Frontal cortex (tissue), 4 donors: ENCODE measurements at regions not wholly inside any gene's neighbourhood (a gene's known extent, or its start where the extent isn't known, plus 50 kb on each side); places are given as distances from the start of the nearest gene placed in this dataset.

Experiments used
- DNase-seq, 2 donors: peaks; one replicate each; pipeline ENCODE4 v3.0.0; 2012; ENCODE audit warnings: low spot score in 2 of 2
- FAIRE-seq: peaks from 2 replicates; lab custom pipeline; 2012; peaks lifted over from hg19 to GRCh38; lab: Jason Lieb, UNC
- small RNA-seq: library from RNA; depleted of rRNA; stranded (forward); fragments of <200 nt; gene quantifications from one replicate; pipeline ENCODE3, GENCODE V24; 2014
- donor health status: control.
- donor health status: control.
- donor health status: control.

DNA sequence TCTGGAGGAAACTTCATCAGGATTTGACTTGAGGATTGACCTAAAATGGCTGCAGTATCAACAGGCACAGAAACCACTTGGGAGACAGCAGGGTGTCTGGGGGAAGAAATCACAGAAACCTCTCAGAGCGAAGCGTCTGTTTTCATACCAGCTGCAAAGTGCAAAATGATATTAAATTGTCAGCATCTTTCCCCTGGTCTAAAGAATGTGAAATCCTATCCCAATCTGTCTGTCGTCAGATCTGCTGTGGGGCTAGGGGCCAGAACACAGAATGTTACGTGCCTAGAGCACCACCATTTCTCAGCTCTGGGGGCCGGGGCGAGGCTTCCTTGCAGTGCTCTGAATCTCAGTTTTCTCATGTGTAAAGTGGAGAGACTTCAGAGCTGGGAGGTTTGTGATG, 54.1 kb upstream of the MYCN start:
- no peak for FAIRE-seq
- no peak for DNase-seq

DNA sequence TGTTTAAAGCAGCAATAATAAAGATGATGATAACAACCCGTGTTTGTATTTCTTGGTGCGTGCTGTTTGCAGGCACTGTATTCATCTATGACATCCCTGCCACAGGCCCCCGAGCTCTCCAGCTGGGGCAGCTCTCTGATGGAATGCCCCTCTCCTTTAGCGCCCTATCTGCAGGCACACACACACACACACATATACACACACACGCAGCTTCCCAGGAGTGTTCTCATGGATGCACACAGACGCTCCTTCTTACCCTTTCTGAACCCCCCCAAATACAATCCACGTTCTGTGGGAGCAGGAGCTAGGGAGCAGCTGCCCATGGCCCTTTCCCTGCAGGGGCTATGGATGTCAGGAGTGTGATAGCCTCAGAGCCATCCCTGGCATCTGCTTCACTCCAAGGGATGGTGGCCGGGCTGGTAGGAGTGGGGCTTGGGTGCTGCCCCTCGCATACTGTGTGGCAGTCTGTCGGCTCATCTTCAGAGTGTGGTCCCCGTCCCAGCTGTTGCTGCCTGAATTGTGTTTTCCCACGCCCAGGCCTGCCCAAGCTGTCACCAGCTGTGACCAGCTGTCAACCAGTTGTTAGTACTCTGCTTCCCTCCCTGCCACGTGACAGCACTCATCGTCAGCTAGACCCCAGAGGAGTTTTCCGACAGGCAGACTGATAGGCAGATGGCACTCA, 50.8 kb upstream of the MYCN start:
- no peak for FAIRE-seq
- DNase-seq, result no peak

DNA sequence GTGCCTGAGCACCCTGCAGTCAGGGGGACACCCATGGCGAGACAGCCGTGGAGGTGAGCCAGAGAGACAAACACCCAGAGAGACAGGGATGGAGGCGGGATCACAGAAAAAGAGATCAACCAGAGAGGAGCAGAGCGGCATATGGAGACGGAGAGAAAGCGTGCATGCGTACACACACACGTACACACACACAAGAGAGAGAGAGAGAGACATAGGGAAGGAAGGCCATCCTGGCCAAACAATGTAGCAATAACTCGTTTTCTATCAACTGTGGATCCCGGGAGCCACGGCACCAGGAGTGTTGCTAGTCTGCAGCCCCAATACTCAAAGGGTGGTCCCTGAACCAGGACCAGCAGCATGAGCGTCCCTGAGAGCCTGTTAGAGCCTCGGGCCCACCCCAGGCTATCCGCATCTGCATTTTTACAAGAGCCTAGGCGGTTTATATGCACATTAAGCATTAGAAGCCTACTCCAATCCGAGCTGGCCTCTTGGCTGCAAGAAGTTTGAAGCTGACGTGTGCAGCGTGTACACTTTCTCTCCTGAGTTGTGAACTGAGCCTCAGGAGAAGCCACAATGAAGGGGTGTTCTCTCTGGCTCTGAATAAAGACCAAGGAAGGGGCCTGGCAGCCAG, 50.1 kb upstream of the MYCN start:
- FAIRE-seq (no peak), DNase-seq (no peak)

Small RNA genes lying in the stretch of these regions (small RNA-seq; reads per million reads assigned to genes)
- gene RNU5E-7P, result 0.08 reads per million
